Epithelial cell of prostate (primary cell): ENCODE measurements at regions not wholly inside any gene's neighbourhood (a gene's known extent, or its start where the extent isn't known, plus 50 kb on each side); places are given as distances from the start of the nearest gene placed in this dataset.

ENCODE experiments used
- DNase-seq: peaks from one replicate; pipeline ENCODE4 v3.0.0-alpha.2; 2011; ENCODE audit warnings: low read depth, low spot score
- H3K27ac ChIP-seq: fragments of 450-650 bp; 2 replicates; pipeline ENCODE4 v1.5.1; 2017; ENCODE audit warnings: mild to moderate bottlenecking

DNA sequence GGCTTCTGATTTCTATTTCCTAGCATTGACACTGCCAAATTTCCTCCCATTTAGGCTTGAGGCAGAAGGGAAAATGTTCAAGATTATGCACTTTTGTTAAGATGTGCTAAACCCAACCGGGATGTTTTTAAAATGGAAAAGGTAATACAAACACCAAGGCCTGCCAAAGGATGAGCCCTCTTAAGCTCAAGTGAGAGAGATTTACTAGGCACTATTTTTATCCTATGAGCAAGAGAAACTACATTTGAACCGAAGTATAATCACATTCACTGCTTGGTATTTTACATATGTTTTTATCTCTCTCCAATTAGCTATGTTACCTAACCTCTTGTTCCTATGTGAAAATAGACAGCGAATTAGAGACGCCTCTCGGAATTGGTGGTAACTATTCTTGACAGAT, 295.8 kb downstream of the GABRB3 start:
- no peak for DNase-seq
- no peak overlapping the region for H3K27ac ChIP-seq

DNA sequence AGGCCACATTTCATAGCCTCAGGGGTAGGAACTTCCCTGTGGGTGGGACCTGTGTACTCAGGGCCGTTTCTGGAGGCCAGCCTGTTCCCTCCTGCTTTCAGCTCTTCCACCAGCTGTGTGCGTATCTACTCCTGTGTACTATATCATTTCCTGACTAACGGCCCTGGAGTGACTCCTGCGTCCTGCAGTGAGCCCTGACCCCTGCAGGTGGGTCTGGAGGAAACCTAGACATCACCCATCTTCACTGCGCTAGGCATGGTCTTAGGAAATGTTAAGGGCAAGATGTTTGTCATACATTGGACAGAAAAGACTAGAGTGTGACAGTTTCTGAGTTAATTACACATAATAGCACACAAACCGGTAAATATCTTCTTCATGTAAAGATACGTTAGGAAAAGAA, 297.3 kb downstream of the GABRB3 start:
- no peak for DNase-seq
- H3K27ac ChIP-seq: no peak overlapping the region

GRCh38 chr15:26472661-26473060, 300.2 kb downstream of the GABRB3 start:
- DNase-seq: no peak
- no peak overlapping the region for H3K27ac ChIP-seq

- no peak for DNase-seq
- no peak overlapping the region for H3K27ac ChIP-seq
These were observed 310.8 kb downstream of the GABRB3 start for GRCh38 chr15:26461847-26462608.

DNA sequence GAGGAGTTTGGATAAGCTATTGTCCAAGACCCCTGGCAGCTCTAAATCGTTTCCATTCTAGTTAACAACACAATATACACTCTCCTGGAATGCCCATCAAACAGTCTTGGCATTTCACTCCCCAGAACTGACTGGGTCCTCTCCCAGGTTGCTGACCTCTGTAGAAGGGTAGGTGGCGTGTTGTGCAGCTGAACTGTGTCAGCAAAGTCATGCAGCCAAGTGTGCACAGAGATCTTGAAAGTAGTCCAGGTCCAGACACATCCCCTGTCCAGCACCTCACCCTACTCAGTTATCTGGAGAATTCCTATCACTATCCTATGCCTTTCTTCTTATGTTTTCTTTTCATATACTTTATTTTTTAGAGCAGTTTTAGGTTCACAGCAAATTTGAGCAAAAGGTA, 312.7 kb downstream of the GABRB3 start:
- DNase-seq: no peak
- no peak overlapping the region for H3K27ac ChIP-seq

GRCh38 chr15:26455828-26456227, 317.0 kb downstream of the GABRB3 start:
- no peak overlapping the region for H3K27ac ChIP-seq
- DNase-seq: no peak

DNA sequence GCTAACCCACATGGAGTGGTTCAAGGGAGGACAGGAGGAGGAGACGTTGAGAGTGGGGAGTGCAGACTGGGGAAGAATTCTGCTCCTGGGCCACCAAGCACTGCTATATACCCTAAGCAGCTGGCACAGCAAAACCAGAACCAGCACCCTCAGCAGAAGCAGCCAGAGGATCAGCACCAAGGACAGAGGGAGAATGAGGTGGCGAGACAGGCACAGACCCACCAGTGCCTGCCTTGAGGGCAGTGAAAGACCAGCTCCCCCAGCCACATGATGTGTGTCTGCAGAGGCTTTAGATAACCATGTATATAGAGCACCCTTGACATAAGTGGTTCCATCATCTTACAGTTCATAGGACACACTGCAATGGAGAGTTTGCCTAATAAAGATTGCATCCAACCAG, 319.0 kb downstream of the GABRB3 start:
- no peak for DNase-seq
- no peak overlapping the region for H3K27ac ChIP-seq

DNA sequence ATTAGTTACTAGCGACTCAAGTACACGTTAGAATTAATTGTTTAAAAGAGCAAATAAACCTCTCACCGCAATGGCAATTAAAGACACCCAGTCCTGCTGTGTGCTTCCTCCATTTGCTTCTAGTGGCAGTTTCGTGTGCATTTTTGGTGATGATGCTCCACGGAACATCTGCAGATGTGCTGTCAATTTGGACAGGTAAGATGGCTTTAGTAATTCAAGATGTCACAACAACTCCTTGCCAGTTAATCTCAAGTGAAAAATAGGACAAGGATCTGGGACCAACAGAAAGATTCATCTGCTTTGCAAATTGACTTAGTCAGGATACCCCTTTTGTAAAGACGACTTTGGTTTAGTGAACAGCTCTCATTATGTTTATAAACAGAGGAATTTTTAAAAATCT, 320.9 kb downstream of the GABRB3 start:
- DNase-seq: no peak
- H3K27ac ChIP-seq: no peak overlapping the region

DNA sequence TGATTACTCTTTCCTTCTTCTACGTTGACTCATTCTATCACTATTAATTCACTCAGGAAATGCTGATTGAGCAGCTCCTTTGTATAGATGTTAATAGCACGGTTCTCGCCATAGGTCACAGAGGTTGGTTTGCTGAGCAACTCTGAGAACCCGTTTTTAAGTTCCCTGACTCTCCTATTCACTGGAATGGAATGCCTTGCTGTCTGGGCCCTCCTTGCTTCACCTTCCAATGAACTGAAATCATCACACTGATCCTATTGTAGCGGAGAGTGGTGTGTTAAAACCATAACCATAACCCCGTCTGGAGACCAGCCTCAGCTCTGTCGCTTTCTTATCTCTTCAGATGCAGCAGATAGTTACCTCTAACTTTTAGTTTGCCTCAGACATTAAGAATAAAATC, 323.6 kb downstream of the GABRB3 start:
- no peak overlapping the region for H3K27ac ChIP-seq
- peak; percentile 46 for DNase-seq

DNA sequence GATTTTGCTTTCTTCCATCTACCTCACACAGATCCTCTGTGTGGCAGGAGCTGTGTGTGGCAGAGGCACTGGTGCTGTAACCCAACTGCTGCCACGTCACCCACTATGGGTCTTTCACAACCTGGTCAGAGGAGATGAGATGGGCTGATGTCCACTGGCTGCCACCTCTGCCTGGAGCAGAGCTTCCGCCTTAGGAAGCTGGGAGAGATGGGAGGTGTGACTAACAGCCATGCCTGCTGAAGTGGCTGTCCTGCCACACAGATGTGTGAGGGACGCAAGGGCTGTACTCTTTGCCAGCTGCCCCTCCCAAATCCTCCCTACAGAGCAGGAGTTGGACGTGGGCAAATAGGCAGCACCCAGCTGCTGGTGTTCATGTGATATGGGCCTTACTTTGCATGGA, 329.5 kb downstream of the GABRB3 start:
- H3K27ac ChIP-seq: no peak overlapping the region
- DNase-seq: no peak

- no peak for DNase-seq
These were observed 330.2 kb downstream of the GABRB3 start for GRCh38 chr15:26442680-26443079.

DNA sequence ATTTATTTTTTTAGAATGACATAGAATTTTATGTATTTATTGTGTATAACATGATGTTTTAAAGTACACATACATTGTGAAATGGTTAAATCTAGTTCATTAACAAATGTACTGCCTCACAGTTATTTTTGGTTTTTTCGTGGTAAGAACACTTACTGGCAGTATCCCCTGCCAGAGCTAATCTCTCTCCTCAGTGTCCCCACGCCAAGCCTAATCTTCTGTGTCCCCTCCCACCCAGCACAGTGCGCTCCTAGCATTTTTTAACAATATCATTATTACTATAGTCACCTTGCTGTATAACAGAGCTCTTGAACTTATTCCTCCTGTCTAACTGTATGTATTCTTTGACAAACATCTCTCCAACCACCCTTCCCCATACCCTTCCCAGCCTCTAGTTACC, 333.2 kb downstream of the GABRB3 start:
- H3K27ac ChIP-seq: no peak overlapping the region

More at GRCh38 chr15:26442680-26443079, 330.2 kb downstream of the GABRB3 start:
- H3K27ac ChIP-seq: no peak overlapping the region

GRCh38 chr15:26438718-26439117, 334.1 kb downstream of the GABRB3 start:
- DNase-seq: no peak
- H3K27ac ChIP-seq: no peak overlapping the region

More for the DNA sequence above, 333.2 kb downstream of the GABRB3 start:
- DNase-seq: no peak

DNA sequence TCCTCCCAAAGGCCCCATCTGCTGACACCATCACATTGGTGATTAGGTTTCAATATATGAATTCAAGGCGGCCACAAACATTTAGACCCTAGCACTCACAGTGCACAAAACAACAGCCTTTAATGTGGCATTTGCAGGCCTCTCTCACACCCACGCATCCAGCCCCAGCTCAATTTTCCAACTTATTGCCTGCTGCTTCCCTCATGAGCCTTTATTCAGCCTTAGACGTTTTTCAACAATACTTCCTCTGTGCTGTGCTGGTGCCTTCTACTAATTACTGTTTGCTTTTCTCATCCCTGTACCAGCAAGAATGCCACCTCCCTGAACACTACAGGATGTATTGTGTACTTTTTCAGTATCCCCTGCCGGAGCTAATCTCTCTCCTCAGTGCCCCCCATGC, 334.6 kb downstream of the GABRB3 start:
- no peak overlapping the region for H3K27ac ChIP-seq
- DNase-seq: no peak

GRCh38 chr15:26433818-26434217, 339.0 kb downstream of the GABRB3 start:
- DNase-seq: no peak
- H3K27ac ChIP-seq: no peak overlapping the region

DNA sequence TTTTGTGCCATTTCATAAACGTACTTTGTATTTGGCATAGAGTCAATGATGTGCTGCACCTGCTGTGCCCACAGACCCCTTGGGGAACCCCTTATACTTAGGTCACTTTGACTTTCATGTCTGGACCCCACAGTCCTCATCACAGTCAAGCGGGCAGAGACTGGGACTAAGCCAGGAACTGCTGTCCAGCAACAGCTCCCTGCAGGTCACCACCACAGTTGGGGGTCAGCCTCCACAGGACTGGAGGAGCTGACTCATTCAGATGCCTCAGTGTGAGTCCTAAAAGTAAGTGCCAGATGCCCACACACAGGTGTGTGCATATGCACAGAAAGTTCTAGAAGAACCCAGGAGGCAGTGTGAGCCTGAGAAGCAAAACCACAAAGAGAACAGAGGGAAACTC, 339.8 kb downstream of the GABRB3 start:
- DNase-seq: no peak
- H3K27ac ChIP-seq: no peak overlapping the region

DNA sequence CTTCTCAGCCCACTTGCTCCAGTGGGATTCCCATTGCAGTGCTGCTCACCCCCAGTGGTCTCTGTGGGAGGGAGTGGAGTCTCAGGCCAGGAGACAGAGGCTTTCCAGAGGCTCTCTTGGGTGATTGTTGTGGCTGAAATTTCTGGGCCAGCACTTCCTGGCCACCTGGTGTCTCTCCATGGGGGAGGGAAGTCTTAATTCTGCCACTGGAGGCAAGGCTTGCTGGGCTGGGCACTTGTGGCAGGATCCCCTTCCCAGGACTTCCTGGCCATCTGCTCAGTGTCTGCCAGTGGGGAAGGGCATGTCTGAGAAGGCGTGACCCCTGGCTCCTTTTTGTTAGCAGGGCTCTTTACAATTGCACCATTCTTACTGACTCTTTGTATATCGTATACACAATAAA, 351.8 kb downstream of the GABRB3 start:
- DNase-seq: no peak
- H3K27ac ChIP-seq: no peak overlapping the region

- H3K27ac ChIP-seq: no peak overlapping the region
- DNase-seq: no peak
These were observed 377.2 kb downstream of the GABRB3 start for GRCh38 chr15:26395624-26396023.

- H3K27ac ChIP-seq: no peak overlapping the region
- DNase-seq: no peak
These were observed 378.1 kb downstream of the GABRB3 start for GRCh38 chr15:26394801-26395200.

DNA sequence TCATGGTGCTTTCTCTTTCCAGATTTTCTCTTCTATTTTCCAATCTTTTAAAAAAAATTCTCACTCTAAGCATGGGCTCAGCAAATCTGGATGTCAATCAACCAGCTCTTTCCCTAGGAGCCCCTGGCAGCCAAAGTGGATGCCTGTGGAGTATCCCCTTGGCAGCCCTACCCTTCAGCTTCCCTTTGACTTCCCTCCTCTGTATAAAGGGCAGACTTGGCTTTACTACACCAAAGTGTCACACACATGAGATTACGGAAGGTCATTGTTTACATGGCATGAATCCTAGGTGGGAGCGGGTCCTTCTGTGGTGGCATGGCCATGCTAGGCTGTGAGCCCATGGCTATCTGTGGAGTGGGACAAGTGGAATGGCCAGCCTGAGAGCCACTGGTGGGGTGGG, 379.9 kb downstream of the GABRB3 start:
- no peak overlapping the region for H3K27ac ChIP-seq
- no peak for DNase-seq

DNA sequence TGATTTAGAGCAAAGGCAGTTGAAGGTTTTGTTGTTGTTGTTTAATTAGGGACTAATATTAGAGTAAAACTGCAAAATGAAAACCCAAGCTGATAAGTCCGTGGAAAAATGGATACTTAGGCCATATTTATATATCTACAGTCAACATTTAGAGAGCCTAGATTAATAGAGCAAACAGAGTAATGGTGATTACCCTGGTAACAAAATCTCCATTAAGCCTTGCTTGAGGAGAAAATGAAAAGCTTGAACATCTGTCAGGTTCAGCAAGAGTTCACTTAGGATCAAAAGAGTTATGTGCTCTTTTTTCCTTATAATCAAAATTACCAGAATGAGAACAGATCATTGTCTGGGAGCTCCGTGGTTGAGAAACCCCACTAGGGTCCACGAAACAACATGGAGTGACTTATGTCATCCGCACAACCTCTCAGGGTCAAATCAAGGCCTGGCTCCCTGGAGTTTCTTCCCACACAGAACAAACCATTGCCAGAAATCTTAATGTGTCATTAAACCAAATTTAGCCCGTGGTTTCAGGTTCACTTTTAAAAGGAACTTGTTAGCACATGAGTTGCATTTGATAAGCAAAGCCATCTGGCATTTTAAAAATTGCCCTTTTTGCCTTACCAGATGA, 381.2 kb downstream of the GABRB3 start:
- no peak for DNase-seq
- H3K27ac ChIP-seq: no peak overlapping the region

DNA sequence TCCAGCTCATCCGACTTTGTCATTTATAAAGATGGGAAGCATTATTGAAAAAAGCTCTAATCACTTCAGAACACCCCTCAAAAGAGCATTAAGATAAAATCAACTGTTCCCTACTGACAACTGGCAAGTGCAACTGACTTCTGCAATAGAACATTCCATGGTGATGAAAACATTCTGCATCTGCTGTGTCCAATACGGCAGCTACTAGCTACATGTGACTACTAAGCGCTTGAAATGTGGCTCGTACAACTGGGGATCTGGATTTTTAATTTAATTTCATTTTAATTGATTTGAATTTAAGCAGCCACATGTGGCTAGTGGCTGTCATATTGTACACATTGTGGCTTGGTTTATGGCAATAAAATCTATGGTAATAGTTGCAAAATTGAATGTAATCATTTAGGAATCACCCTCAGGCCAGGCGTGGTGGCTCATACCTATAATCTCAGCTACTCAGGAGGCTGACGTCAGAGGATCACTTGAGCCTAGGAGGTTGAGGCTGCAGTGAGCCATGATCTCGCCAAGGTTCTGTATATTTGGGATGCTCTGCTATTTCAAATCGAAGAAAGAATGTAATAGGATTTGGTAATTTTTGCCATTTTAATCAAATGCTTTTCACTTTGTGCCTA, 390.3 kb downstream of the GABRB3 start:
- no peak overlapping the region for H3K27ac ChIP-seq
- DNase-seq: no peak
